ENCODE measurements at regions not wholly inside any gene's neighbourhood (a gene's known extent, or its start where the extent isn't known, plus 50 kb on each side); places are given as distances from the start of the nearest gene placed in this dataset.

DNA sequence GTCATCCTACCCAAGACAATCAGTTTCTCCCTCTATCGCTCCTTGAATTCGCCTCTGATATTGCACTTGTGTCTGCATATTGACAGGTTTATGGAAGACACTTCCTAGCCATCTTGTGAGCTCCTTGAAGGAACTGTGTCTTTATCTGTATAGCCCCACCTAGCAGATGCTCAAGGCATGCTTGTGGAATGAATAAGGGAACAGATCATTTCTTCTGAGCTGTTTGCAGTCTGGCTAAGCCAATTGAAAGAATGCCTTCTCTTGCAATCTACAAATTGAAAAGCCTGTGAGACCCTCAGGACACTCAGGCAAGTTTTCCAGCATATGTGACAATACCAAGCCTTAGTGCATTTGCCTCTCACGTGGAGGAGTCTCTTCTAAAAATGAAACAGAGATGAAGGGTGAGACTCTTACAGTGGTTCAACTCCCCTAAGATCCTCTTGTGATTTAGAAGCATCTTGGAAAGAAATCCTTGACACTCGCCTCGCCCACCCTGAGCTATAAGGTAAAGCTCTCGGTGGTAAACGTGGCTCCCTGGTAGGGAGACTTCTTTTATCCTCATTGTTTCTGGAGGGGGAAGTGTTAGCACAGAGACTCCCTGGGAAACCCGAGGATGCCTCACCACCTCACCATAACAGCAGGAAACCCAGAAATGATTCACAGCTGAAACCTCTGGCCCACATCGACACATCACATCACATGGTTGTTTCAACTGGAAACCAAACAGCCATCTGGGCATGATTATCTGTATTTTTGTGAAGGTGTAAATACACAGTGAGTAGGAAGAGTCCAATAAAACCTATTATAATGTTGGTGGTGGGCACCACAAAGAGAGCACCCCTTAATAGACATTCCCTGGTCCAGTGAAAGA, 112.3 kb upstream of the BCL2L14 start (continued):
- TF ChIP-seq EP300 (IDR thresholded peaks at IDR 0.05; ENCODE audit: borderline replicate concordance in 1 of 2, control insufficient read depth in 1 of 2, low read depth in 2 of 2, low read length in 2 of 2) (0 out of 4 replicates have a peak, but pooled peaks of 1 of the 2 experiments have one; percentile 14), ATF7 (IDR thresholded peaks at IDR 0.05; ENCODE audit: low read depth) (0 out of 2 replicates have a peak, but pooled peaks have one; percentile 13), CREB1 (IDR thresholded peaks at IDR 0.05; ENCODE audit: low read depth) (0 out of 2 replicates have a peak, but pooled peaks have one; percentile 21), NRF1 (conservative IDR thresholded peaks at IDR 0.05; ENCODE audit: low read depth, low read length) (no peak), NFIC (IDR thresholded peaks at IDR 0.05; ENCODE audit: low read depth, low read length) (peak; percentile 71), TBL1XR1 (IDR thresholded peaks at IDR 0.05; ENCODE audit: low read depth, low read length) (no peak), SMARCA5 (IDR thresholded peaks at IDR 0.05) (no peak), CBX3 (IDR thresholded peaks at IDR 0.05; ENCODE audit: borderline replicate concordance, low read depth) (no peak), RAD51 (IDR thresholded peaks at IDR 0.05) (0 out of 2 replicates have a peak, but pooled peaks have one; percentile 18), RBBP5 (conservative IDR thresholded peaks at IDR 0.05) (no peak), POLR2AphosphoS5 (IDR thresholded peaks at IDR 0.05; ENCODE audit: low read length) (no peak), NFYB (IDR thresholded peaks at IDR 0.05; ENCODE audit: insufficient read depth, low read depth, low read length) (no peak), FOXM1 (IDR thresholded peaks at IDR 0.05; ENCODE audit: low read depth, low read length) (peak; percentile 31; the same call in 1 of the 2 replicates), RAD21 (IDR thresholded peaks at IDR 0.05; ENCODE audit: insufficient read depth, low read depth, low read length) (peak; percentile 10; the same call in 1 of the 2 replicates), RB1 (IDR thresholded peaks at IDR 0.05; ENCODE audit: borderline replicate concordance) (no peak), ESRRA (IDR thresholded peaks at IDR 0.05; ENCODE audit: low read length) (no peak)
- TF ChIP-seq, protein P1, sequence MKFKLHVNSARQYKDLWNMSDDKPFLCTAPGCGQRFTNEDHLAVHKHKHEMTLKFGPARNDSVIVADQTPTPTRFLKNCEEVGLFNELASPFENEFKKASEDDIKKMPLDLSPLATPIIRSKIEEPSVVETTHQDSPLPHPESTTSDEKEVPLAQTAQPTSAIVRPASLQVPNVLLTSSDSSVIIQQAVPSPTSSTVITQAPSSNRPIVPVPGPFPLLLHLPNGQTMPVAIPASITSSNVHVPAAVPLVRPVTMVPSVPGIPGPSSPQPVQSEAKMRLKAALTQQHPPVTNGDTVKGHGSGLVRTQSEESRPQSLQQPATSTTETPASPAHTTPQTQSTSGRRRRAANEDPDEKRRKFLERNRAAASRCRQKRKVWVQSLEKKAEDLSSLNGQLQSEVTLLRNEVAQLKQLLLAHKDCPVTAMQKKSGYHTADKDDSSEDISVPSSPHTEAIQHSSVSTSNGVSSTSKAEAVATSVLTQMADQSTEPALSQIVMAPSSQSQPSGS (IDR thresholded peaks at IDR 0.05; ENCODE audit: low read length) = 0 out of 2 replicates have a peak, but pooled peaks have one; percentile 24
- TF ChIP-seq, protein P2, sequence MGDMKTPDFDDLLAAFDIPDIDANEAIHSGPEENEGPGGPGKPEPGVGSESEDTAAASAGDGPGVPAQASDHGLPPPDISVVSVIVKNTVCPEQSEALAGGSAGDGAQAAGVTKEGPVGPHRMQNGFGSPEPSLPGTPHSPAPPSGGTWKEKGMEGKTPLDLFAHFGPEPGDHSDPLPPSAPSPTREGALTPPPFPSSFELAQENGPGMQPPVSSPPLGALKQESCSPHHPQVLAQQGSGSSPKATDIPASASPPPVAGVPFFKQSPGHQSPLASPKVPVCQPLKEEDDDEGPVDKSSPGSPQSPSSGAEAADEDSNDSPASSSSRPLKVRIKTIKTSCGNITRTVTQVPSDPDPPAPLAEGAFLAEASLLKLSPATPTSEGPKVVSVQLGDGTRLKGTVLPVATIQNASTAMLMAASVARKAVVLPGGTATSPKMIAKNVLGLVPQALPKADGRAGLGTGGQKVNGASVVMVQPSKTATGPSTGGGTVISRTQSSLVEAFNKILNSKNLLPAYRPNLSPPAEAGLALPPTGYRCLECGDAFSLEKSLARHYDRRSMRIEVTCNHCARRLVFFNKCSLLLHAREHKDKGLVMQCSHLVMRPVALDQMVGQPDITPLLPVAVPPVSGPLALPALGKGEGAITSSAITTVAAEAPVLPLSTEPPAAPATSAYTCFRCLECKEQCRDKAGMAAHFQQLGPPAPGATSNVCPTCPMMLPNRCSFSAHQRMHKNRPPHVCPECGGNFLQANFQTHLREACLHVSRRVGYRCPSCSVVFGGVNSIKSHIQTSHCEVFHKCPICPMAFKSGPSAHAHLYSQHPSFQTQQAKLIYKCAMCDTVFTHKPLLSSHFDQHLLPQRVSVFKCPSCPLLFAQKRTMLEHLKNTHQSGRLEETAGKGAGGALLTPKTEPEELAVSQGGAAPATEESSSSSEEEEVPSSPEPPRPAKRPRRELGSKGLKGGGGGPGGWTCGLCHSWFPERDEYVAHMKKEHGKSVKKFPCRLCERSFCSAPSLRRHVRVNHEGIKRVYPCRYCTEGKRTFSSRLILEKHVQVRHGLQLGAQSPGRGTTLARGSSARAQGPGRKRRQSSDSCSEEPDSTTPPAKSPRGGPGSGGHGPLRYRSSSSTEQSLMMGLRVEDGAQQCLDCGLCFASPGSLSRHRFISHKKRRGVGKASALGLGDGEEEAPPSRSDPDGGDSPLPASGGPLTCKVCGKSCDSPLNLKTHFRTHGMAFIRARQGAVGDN (IDR thresholded peaks at IDR 0.05) = no peak; the same call in 1 of the 2 replicates
- TF ChIP-seq, protein P3, sequence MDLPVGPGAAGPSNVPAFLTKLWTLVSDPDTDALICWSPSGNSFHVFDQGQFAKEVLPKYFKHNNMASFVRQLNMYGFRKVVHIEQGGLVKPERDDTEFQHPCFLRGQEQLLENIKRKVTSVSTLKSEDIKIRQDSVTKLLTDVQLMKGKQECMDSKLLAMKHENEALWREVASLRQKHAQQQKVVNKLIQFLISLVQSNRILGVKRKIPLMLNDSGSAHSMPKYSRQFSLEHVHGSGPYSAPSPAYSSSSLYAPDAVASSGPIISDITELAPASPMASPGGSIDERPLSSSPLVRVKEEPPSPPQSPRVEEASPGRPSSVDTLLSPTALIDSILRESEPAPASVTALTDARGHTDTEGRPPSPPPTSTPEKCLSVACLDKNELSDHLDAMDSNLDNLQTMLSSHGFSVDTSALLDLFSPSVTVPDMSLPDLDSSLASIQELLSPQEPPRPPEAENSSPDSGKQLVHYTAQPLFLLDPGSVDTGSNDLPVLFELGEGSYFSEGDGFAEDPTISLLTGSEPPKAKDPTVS (IDR thresholded peaks at IDR 0.05; ENCODE audit: low read depth, low read length) = no peak
- TF ChIP-seq, protein P4, sequence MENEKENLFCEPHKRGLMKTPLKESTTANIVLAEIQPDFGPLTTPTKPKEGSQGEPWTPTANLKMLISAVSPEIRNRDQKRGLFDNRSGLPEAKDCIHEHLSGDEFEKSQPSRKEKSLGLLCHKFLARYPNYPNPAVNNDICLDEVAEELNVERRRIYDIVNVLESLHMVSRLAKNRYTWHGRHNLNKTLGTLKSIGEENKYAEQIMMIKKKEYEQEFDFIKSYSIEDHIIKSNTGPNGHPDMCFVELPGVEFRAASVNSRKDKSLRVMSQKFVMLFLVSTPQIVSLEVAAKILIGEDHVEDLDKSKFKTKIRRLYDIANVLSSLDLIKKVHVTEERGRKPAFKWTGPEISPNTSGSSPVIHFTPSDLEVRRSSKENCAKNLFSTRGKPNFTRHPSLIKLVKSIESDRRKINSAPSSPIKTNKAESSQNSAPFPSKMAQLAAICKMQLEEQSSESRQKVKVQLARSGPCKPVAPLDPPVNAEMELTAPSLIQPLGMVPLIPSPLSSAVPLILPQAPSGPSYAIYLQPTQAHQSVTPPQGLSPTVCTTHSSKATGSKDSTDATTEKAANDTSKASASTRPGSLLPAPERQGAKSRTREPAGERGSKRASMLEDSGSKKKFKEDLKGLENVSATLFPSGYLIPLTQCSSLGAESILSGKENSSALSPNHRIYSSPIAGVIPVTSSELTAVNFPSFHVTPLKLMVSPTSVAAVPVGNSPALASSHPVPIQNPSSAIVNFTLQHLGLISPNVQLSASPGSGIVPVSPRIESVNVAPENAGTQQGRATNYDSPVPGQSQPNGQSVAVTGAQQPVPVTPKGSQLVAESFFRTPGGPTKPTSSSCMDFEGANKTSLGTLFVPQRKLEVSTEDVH (IDR thresholded peaks at IDR 0.05; ENCODE audit: low read depth, partially characterized antibody) = no peak

Data from GM12878 (cell line).